Breast epithelium (tissue), 4 donors: ENCODE measurements at regions not wholly inside any gene's neighbourhood (a gene's known extent, or its start where the extent isn't known, plus 50 kb on each side); places are given as distances from the start of the nearest gene placed in this dataset.

ENCODE experiments used
- DNase-seq, 2 donors: peaks; one replicate each; pipeline ENCODE4 v3.0.0-alpha.2; 2019; ENCODE audit warnings: low spot score in 2 of 2
- H3K27ac ChIP-seq, 2 donors: fragments of 200-600 bp; sonication (generic) in 1 of 2; one replicate each; pipeline ENCODE4 v1.5.1; 2016 to 2019; ENCODE audit warnings: mild to moderate bottlenecking in 1 of 2
- H3K27me3 ChIP-seq, 2 donors: fragments of 200-600 bp; sonication (generic) in 1 of 2; one replicate each; pipeline versions ENCODE4 v1.5.1 to v1.6.0; 2017 to 2019; ENCODE audit warnings: control low read depth in 1 of 2, mild to moderate bottlenecking in 1 of 2
- H3K36me3 ChIP-seq: fragments of 200-600 bp; one replicate; pipeline ENCODE4 v1.5.1; 2019
- H3K4me1 ChIP-seq, 2 donors: fragments of 200-600 bp; sonication (generic); one replicate each; pipeline ENCODE4 v1.5.1; 2016 to 2019; ENCODE audit warnings: control low read depth in 1 of 2
- H3K4me3 ChIP-seq, 3 donors: fragments of 200-600 bp; sonication (generic); 1 replicate in 2 of 3; 2 replicates in 1 of 3; pipeline ENCODE4 v1.5.1; 2016 to 2019; ENCODE audit warnings: mild to moderate bottlenecking in 3 of 3, moderate library complexity in 2 of 3
- H3K9me3 ChIP-seq, 2 donors: fragments of 200-600 bp; sonication (generic) in 1 of 2; one replicate each; pipeline ENCODE4 v1.5.1; 2016 to 2019; ENCODE audit warnings: control low read depth in 1 of 2
- CTCF ChIP-seq, 3 donors: fragments of 450-650 bp; IDR thresholded peaks; one replicate each; pipeline ENCODE4 v1.5.1; 2016 to 2017; ENCODE audit warnings: antibody characterized with exemption in 3 of 3, mild to moderate bottlenecking in 3 of 3, moderate library complexity in 3 of 3
- POLR2A ChIP-seq: fragments of 450-650 bp; IDR thresholded peaks from one replicate; pipeline ENCODE4 v1.6.1; 2016; ENCODE audit warnings: antibody characterized with exemption, mild to moderate bottlenecking, moderate library complexity
- POLR2AphosphoS5 ChIP-seq, 3 donors: sonication (generic); formaldehyde crosslinking; IDR thresholded peaks; one replicate each; pipeline ENCODE4 v1.6.1; 2017; ENCODE audit warnings: antibody characterized with exemption in 3 of 3
- intact Hi-C: fragments of 100-400 bp; cut with DNase I; formaldehyde crosslinking; loops from one replicate; pipeline ENCODE4 v1.15.1; 2023; ENCODE audit warnings: low total_unique reads

GRCh38 chr3:72597756-72598195, 250.5 kb downstream of the SHQ1 start:
- no peak for TF ChIP-seq CTCF (IDR thresholded peaks at IDR 0.05)
- TF ChIP-seq POLR2AphosphoS5 (IDR thresholded peaks at IDR 0.05), result no peak
- no peak for TF ChIP-seq POLR2A
- no peaks in the 10 kb centered on the region for H3K36me3 ChIP-seq
- no peaks in the 10 kb centered on the region for H3K4me1 ChIP-seq
- DNase-seq, result no peak
- no peaks in the 10 kb centered on the region for H3K27me3 ChIP-seq
- H3K4me3 ChIP-seq, result no peak overlapping the region
- H3K27ac ChIP-seq, result no peak overlapping the region
- H3K9me3 ChIP-seq, result no peaks in the 10 kb centered on the region
- intact Hi-C loops, result no loop called here

- Histone ChIP-seq H3K36me3 (no peaks in the 10 kb centered on the region), H3K4me3 (no peak overlapping the region), H3K27me3 (no peaks in the 10 kb centered on the region), H3K27ac (no peak overlapping the region), H3K4me1 (peaks cover 0 to 2% of the 10 kb centered on the region in 2 donors), H3K9me3 (no peaks in the 10 kb centered on the region)
- intact Hi-C loops, result no loop called here
- no peak for DNase-seq
- TF ChIP-seq CTCF (IDR thresholded peaks at IDR 0.05) (no peak), POLR2AphosphoS5 (IDR thresholded peaks at IDR 0.05) (no peak), POLR2A (no peak)
These were observed 251.2 kb downstream of the SHQ1 start for GRCh38 chr3:72597043-72597442.

GRCh38 chr3:72595927-72596610, 252.2 kb downstream of the SHQ1 start:
- DNase-seq, result no peak
- Histone ChIP-seq H3K4me3 (no peak overlapping the region), H3K36me3 (no peaks in the 10 kb centered on the region), H3K4me1 (peaks cover 0 to 6% of the 10 kb centered on the region in 2 donors), H3K9me3 (no peaks in the 10 kb centered on the region), H3K27ac (no peak overlapping the region), H3K27me3 (no peaks in the 10 kb centered on the region)
- intact Hi-C loops, result no loop called here
- TF ChIP-seq CTCF (IDR thresholded peaks at IDR 0.05) (no peak), POLR2A (no peak), POLR2AphosphoS5 (IDR thresholded peaks at IDR 0.05) (no peak)

GRCh38 chr3:72595376-72595775, 252.9 kb downstream of the SHQ1 start:
- H3K9me3 ChIP-seq, result no peaks in the 10 kb centered on the region
- peaks cover 0 to 6% of the 10 kb centered on the region in 2 donors for H3K4me1 ChIP-seq

More at GRCh38 chr3:72595376-72595775, 252.9 kb downstream of the SHQ1 start:
- intact Hi-C loops, result no loop called here
- TF ChIP-seq CTCF (IDR thresholded peaks at IDR 0.05) (no peak), POLR2A (no peak), POLR2AphosphoS5 (IDR thresholded peaks at IDR 0.05) (no peak)
- DNase-seq, result no peak
- Histone ChIP-seq H3K27me3 (no peaks in the 10 kb centered on the region), H3K36me3 (no peaks in the 10 kb centered on the region), H3K27ac (no peak overlapping the region), H3K4me3 (no peak overlapping the region)
